ENCODE measurements at regions not wholly inside any gene's neighbourhood (a gene's known extent, or its start where the extent isn't known, plus 50 kb on each side); places are given as distances from the start of the nearest gene placed in this dataset.

- TF ChIP-seq CHD7 (IDR thresholded peaks at IDR 0.05; ENCODE audit: low read depth, low read length) (no peak), ZNF76 (CRISPR knock-in tag; IDR thresholded peaks at IDR 0.05; ENCODE audit: borderline replicate concordance) (peak; percentile 93), HMBOX1 (IDR thresholded peaks at IDR 0.05) (peak; percentile 64; the same call in 1 of the 2 replicates), TEAD2 (tag; IDR thresholded peaks at IDR 0.05) (peak; percentile 80), E2F4 (CRISPR knock-in tag; IDR thresholded peaks at IDR 0.05; ENCODE audit: low read depth) (no peak), ZNF197 (CRISPR knock-in tag; IDR thresholded peaks at IDR 0.05; ENCODE audit: low read depth) (peak; percentile 73; the same call in 1 of the 2 replicates), CCAR2 (IDR thresholded peaks at IDR 0.05; ENCODE audit: low read depth, low read length) (no peak), POU5F1 (IDR thresholded peaks at IDR 0.05; ENCODE audit: borderline replicate concordance, low read depth, low read length, partially characterized antibody) (no peak), TCF7 (IDR thresholded peaks at IDR 0.05; ENCODE audit: borderline replicate concordance) (no peak), GTF2A2 (tag; IDR thresholded peaks at IDR 0.05) (peak; percentile 74; the same call in 1 of the 2 replicates), ZNF140 (CRISPR knock-in tag; IDR thresholded peaks at IDR 0.05) (0 out of 2 replicates have a peak, but pooled peaks have one; percentile 44), ZKSCAN1 (IDR thresholded peaks at IDR 0.05; ENCODE audit: low read depth, low read length) (no peak), EP300 (IDR thresholded peaks at IDR 0.05; ENCODE audit: low read length) (peak; percentile 83)
Measured at GRCh38 chr1:234874291-234875288, 254.0 kb downstream of the TOMM20 start (continued).

All from K562 (cell line).